HG03565 (cell line): ENCODE measurements at regions not wholly inside any gene's neighbourhood (a gene's known extent, or its start where the extent isn't known, plus 50 kb on each side); places are given as distances from the start of the nearest gene placed in this dataset.

ENCODE experiments used
- ATAC-seq: cut with Tn5 transposase; IDR thresholded peaks from one replicate; pipeline ENCODE4 v1.9.1; 2021; ENCODE audit warnings: mild to moderate bottlenecking, moderate library complexity; ENCODE audit not compliant: unreplicated experiment

DNA sequence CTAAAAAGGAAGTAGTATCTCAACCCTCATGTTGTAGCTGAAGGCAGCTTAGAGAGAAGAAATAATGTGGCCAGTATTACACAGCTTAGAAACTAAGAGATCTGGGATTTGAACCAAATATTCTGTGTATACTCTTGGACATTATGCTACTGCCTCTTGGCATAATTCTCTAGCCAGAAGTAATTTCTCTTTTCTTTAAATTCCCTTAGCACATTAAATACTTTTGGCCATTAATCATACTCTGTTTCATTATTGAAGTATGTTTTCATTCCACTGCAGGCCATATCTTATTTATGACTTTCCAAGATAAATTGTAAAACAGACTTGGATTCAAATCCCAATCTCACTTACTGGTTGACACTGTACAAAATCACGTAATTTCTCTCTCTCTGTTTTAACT is 181.3 kb upstream of the SPAG17 start:
- ATAC-seq: no peak

GRCh38 chr1:118364882-118365281 is 179.9 kb upstream of the SPAG17 start:
- ATAC-seq: no peak

GRCh38 chr1:118363396-118363795 is 178.4 kb upstream of the SPAG17 start:
- ATAC-seq: no peak

- no peak for ATAC-seq
Measured at GRCh38 chr1:118360817-118361216, 175.8 kb upstream of the SPAG17 start.

DNA sequence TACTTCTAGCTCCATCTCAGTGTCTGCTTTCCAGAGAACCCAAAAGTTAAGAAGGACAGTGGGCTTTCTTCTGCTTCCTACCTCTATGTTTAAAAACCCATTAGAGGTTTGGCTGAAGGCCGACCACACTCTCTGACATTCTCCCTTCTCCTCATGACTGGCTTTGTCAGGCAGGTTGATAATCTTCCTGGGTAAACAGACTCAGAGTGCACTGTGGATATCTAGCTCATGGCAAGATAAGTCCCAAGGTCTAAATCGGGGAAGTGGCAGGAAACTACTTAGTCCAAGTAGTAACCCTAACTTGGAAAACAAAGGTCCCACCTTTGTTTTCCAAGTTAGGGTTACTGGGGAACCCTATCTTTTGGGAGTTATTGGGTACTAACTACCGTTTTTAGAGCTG is 161.9 kb upstream of the SPAG17 start:
- ATAC-seq: no peak

DNA sequence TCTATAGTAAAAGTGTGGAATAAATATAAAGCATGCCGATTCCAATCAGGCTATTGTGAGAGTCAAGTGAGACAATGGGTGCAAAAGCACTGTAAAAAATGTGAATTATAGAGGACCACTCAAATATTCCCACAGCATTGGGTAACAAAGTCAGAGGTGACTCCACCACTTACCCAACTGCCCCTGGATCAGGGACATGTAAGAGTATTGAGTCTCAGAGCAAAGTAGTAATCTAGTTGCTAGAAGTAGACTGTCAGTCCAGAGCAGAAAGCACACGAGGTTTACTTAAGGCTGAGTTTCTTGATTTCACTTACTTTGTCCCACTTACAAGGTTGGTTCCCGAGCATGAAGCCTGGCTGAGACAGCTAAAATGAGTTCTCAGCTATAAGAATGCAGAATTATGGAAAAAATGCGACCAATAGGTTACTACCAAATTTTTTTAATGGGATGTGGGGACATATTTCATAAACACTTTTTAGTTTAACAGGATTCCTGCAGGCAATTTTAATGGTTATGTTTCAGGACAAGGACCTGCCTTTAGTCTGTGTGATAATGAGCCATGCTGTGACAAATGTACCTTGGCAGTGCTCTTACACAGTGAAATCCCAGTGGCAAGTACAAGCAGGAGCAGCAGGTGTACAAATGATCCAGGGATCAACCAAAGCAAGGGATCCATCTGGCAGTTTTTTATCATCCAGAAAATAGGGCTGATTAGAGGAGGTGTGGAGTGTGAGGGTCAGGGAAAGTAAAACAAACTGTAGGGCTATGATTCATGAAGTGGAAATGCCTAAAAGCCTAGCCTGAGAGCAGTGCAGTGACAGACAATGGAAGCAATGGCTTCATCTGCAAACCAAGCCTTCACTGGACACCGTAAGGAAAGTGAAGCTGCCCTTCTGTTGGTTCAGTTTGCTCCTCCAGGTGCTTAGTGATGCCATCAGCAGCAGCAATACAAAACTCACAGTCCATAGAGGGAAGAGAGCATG is 156.2 kb upstream of the SPAG17 start:
- ATAC-seq: no peak

GRCh38 chr1:118339400-118340124 is 154.5 kb upstream of the SPAG17 start:
- ATAC-seq: no peak

GRCh38 chr1:118338936-118339335 is 153.9 kb upstream of the SPAG17 start:
- ATAC-seq: no peak

DNA sequence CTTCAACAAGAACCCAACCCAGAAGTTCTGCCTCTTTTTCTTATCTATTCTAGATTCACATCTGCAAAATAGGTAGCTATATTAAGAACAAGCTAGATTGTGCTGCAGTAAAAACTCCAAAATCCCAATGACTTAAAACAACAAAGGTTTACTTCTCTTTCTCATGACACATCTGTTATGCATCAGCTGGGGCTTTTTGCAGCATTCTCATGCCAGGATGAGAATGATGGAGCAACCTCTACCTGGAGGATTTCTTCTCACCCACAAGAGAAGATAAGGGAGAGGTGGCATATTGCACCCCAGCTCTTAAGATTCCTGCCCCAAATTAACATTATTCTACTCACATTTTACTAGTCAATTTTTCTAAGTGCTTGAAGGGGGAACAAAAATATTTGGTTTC is 152.3 kb upstream of the SPAG17 start:
- no peak for ATAC-seq

DNA sequence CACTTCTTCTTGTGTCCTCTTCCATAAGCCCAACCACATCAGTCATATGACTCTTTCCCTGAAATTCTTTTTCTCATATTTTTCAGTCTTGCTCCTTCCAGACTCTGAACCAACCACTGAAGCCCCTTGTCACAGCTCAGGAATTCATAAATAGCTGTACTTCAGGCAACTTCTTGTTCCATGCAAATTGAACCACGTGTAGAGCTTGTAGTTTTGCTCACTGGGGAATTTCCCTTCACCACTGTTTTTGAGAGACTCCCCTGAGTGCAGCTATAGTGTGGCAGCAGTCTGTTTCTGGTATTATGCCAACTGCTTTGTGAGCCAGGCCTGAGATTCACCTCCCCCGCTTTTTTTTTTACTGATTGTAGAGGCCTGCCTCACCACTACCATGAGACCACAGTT is 150.3 kb upstream of the SPAG17 start:
- peak; percentile 99 for ATAC-seq

- no peak for ATAC-seq
Measured at GRCh38 chr1:118334506-118334905, 149.5 kb upstream of the SPAG17 start.

DNA sequence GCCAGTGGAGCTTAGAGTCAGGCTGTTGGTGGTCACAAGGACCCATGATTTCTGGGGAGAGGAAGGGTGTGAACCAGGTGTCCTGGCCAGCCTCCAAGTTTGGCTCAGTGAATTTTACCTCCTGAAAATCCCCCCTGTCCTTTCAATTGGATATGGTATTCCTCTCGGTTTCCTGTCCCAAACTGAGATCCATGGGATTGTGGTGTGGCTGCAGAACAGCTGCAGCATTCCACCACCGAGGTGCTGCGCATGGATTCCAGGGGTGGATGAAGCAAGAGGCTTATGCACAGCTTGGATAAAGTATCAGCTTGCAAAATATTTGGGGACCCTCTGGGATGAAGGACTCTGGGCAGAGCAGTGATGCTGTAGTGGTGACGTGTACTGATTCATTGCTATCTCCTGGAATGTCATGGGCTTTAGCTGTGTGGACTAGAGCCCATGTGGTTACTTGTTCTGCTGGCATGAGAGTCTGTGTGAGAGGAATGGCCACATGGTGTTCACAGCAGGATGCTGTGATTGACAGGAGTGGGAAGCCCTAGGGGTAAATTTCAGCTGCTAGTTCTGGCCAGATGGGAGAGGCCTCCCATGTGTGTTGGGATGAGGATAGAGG is 148.7 kb upstream of the SPAG17 start:
- no peak for ATAC-seq

GRCh38 chr1:118326960-118327629 is 142.1 kb upstream of the SPAG17 start:
- no peak for ATAC-seq

GRCh38 chr1:118325550-118326225 is 140.7 kb upstream of the SPAG17 start:
- ATAC-seq: no peak

- ATAC-seq: no peak
Measured at GRCh38 chr1:118323246-118323645, 138.2 kb upstream of the SPAG17 start.

DNA sequence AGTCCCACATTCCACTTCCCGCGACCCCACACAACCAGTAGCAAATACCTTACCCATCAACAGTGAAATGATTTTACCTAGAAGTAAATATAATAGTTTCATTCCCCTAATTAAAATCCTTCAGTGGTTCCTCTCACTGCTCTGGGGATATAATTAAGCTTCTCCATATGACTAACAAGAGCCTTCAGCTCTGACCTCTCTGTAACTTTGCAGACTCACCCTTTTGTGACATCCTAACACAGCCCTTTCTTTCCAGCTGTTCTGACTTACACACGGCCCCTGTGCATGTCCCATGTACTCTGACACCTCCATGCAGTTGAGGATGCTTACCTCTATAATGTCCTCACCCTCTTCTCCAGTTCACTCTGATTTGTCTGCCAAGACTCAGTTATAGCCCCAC is 137.3 kb upstream of the SPAG17 start:
- no peak for ATAC-seq

- no peak for ATAC-seq
Measured at GRCh38 chr1:118321840-118322239, 136.8 kb upstream of the SPAG17 start.

DNA sequence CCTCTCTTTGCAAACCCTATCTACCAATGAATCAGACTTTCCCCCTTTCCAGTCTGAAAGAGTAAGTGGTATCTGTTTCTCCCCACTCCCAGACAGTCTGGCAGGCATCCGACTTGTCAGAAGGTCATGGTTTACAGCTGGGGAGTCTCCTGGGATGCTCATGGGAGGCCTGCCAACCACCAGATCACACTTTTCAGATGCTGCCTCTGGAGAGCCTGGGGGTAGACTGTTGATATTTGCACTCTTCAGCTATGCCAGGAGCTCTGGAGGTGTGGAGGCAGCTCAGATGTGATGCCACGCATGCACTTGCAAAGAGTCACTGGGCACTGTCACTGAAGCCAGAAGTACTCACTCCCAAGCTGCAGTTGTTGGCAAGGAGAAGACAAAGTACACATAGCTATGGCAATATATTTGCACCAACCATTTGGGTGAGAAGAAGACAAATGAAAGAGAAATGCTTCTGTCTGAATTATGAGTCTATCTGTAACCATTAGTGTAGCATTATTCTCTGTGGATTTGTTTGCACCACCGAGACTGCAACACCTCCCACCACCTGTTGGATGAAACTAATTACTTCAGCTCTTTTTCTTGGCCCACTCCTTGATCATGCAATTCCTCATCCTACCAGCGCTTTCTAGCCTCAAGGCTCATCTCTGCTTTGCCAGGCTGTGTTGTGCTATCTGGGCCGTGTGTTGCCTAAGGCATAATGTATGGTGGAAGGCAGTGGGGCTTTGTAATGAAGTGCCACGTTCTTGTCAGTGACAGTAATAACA is 133.0 kb upstream of the SPAG17 start:
- ATAC-seq: no peak

- ATAC-seq: no peak
Measured at GRCh38 chr1:118306851-118307250, 121.8 kb upstream of the SPAG17 start.
